Transverse colon (tissue), 4 donors: ENCODE measurements at regions not wholly inside any gene's neighbourhood (a gene's known extent, or its start where the extent isn't known, plus 50 kb on each side); places are given as distances from the start of the nearest gene placed in this dataset.

Experiments used
- DNase-seq: peaks from one replicate; pipeline ENCODE4 v3.0.0-alpha.2; 2019
- H3K27ac ChIP-seq, 4 donors: fragments of 200-600 bp; sonication (generic); 2 replicates each; pipeline ENCODE4 v1.5.1; 2016 to 2018; ENCODE audit warnings: inconsistent platforms in 4 of 4
- H3K27me3 ChIP-seq: fragments of 200-600 bp; sonication (generic); 2 replicates; pipeline ENCODE4 v1.5.1; 2017; ENCODE audit warnings: inconsistent platforms
- H3K36me3 ChIP-seq, 4 donors: fragments of 200-600 bp; sonication (generic); 2 replicates each; pipeline ENCODE4 v1.5.1; 2017 to 2019; ENCODE audit warnings: inconsistent platforms in 4 of 4
- H3K4me1 ChIP-seq, 4 donors: fragments of 200-600 bp; sonication (generic); 2 replicates each; pipeline ENCODE4 v1.5.1; 2017 to 2020; ENCODE audit warnings: inconsistent platforms in 4 of 4
- H3K4me3 ChIP-seq, 4 donors: fragments of 200-600 bp; sonication (generic); 1 replicate in 1 of 4; 2 replicates in 3 of 4; pipeline versions ENCODE4 v1.5.1 to v1.6.1; 2017 to 2019; ENCODE audit warnings: inconsistent platforms in 4 of 4
- H3K9me3 ChIP-seq, 2 donors: fragments of 200-600 bp; sonication (generic); 2 replicates each; pipeline ENCODE4 v1.5.1; 2017 to 2019; ENCODE audit warnings: inconsistent platforms in 2 of 2
- CTCF ChIP-seq, 5 experiments: fragments of 200-600 bp in 3 of 5; fragments of 450-650 bp in 2 of 5; sonication (generic) in 3 of 5; IDR thresholded peaks; 1 replicate in 2 of 5; 2 replicates in 3 of 5; pipeline ENCODE4 v1.5.1; 2016 to 2017; ENCODE audit warnings: antibody characterized with exemption in 5 of 5, inconsistent platforms in 3 of 5, mild to moderate bottlenecking in 2 of 5, moderate library complexity in 1 of 5
- EP300 ChIP-seq: sonication (generic); formaldehyde crosslinking; IDR thresholded peaks from one replicate; pipeline ENCODE4 v1.6.1; 2017; ENCODE audit warnings: antibody characterized with exemption, low read depth
- POLR2A ChIP-seq: fragments of 450-650 bp; IDR thresholded peaks from one replicate; pipeline ENCODE4 v1.6.1; 2016; ENCODE audit warnings: antibody characterized with exemption, mild to moderate bottlenecking, moderate library complexity
- POLR2AphosphoS5 ChIP-seq, 3 donors: sonication (generic); formaldehyde crosslinking; IDR thresholded peaks; one replicate each; pipeline ENCODE4 v1.6.1; 2016; ENCODE audit warnings: antibody characterized with exemption in 3 of 3
- WGBS, 2 donors: methylation state at CpG; one replicate each; pipeline ENCODE4 v1.1.5; 2018; ENCODE audit warnings: low coverage in 1 of 2; 5-methylcytosine and 5-hydroxymethylcytosine counted together
- in situ Hi-C, 4 donors: fragments of 200-750 bp; cut with MboI; loops; one replicate each; pipeline versions ENCODE4 v1.15.0 to v1.15.1; 2017; ENCODE audit warnings: low sequenced_read_pairs in 3 of 4, low pct_ligation_motif_present in 1 of 4, low pct_unique_long_range_greater_than_20kb in 1 of 4
- intact Hi-C: fragments of 100-400 bp; cut with DNase I; formaldehyde crosslinking; loops from one replicate; pipeline ENCODE4 v1.15.1; 2023; ENCODE audit warnings: low total_unique reads

- H3K36me3 ChIP-seq: no peaks in the 10 kb centered on the region
- intact Hi-C loops: no loop called here
- in situ Hi-C loops: no loop called here
- no peaks in the 10 kb centered on the region for H3K4me1 ChIP-seq
- H3K27ac ChIP-seq: no peak overlapping the region
- WGBS, 2 donors: 91 to 93% methylated on average over 2 of the region's 2 CpGs
- no peak for DNase-seq
- H3K4me3 ChIP-seq: no peak overlapping the region
- no peaks in the 10 kb centered on the region for H3K9me3 ChIP-seq
- TF ChIP-seq POLR2AphosphoS5 (IDR thresholded peaks at IDR 0.05) (no peak), CTCF (IDR thresholded peaks at IDR 0.05) (no peak), POLR2A (no peak), EP300 (no peak)
- H3K27me3 ChIP-seq: no peaks in the 10 kb centered on the region
Measured at GRCh38 chr17:53574038-53574437, 248.7 kb upstream of the KIF2B start.

- in situ Hi-C loops: no loop called here
- no peaks in the 10 kb centered on the region for H3K27me3 ChIP-seq
- 56 to 64% methylated on average over 1 to 2 of the region's 2 CpGs for WGBS, 2 donors
Measured at GRCh38 chr17:53571342-53571741, 251.4 kb upstream of the KIF2B start.

GRCh38 chr17:53570731-53571130 lies 252.0 kb upstream of the KIF2B start:
- H3K9me3 ChIP-seq: no peaks in the 10 kb centered on the region
- no peak overlapping the region for H3K27ac ChIP-seq
- intact Hi-C loops: no loop called here
- DNase-seq: no peak
- H3K4me3 ChIP-seq: no peak overlapping the region
- in situ Hi-C loops: no loop called here
- H3K4me1 ChIP-seq: no peaks in the 10 kb centered on the region
- no peaks in the 10 kb centered on the region for H3K27me3 ChIP-seq
- H3K36me3 ChIP-seq: no peaks in the 10 kb centered on the region
- no peak for TF ChIP-seq EP300

More at GRCh38 chr17:53571342-53571741, 251.4 kb upstream of the KIF2B start:
- Histone ChIP-seq H3K27ac (no peak overlapping the region), H3K36me3 (no peaks in the 10 kb centered on the region), H3K4me1 (no peaks in the 10 kb centered on the region), H3K9me3 (no peaks in the 10 kb centered on the region), H3K4me3 (no peak overlapping the region)
- no peak for TF ChIP-seq POLR2AphosphoS5 (IDR thresholded peaks at IDR 0.05)
- TF ChIP-seq CTCF (IDR thresholded peaks at IDR 0.05): no peak
- TF ChIP-seq EP300: no peak
- TF ChIP-seq POLR2A: no peak
- no peak for DNase-seq
- intact Hi-C loops: no loop called here

GRCh38 chr17:53560953-53561352 lies 261.8 kb upstream of the KIF2B start:
- peaks cover 0 to 4% of the 10 kb centered on the region in 2 donors for H3K9me3 ChIP-seq
- H3K4me3 ChIP-seq: no peak overlapping the region
- no peak for TF ChIP-seq POLR2A
- no peak for TF ChIP-seq CTCF (IDR thresholded peaks at IDR 0.05)
- no peak for TF ChIP-seq EP300
- TF ChIP-seq POLR2AphosphoS5 (IDR thresholded peaks at IDR 0.05): no peak
- no peak overlapping the region for H3K27ac ChIP-seq
- in situ Hi-C loops (no loop called here), intact Hi-C loops (no loop called here)
- H3K27me3 ChIP-seq: no peaks in the 10 kb centered on the region
- no peaks in the 10 kb centered on the region for H3K4me1 ChIP-seq
- WGBS, 2 donors: 0 to 75% methylated on average over 1 of the region's 1 CpG
- no peaks in the 10 kb centered on the region for H3K36me3 ChIP-seq
- DNase-seq: no peak

- Histone ChIP-seq H3K27ac (no peak overlapping the region), H3K36me3 (no peaks in the 10 kb centered on the region), H3K27me3 (no peaks in the 10 kb centered on the region), H3K4me3 (no peak overlapping the region), H3K9me3 (peaks cover 0 to 5% of the 10 kb centered on the region in 2 donors), H3K4me1 (no peaks in the 10 kb centered on the region)
- WGBS, 2 donors: 93% methylated on average over 3 to 4 of the region's 4 CpGs
- in situ Hi-C loops: no loop called here
- intact Hi-C loops: no loop called here
- TF ChIP-seq POLR2AphosphoS5 (IDR thresholded peaks at IDR 0.05): no peak
- TF ChIP-seq CTCF (IDR thresholded peaks at IDR 0.05): no peak
- no peak for TF ChIP-seq POLR2A
- TF ChIP-seq EP300: no peak
- DNase-seq: no peak
Measured at GRCh38 chr17:53548252-53548651, 274.5 kb upstream of the KIF2B start.
